Mucosa of descending colon (tissue), 3 donors: ENCODE measurements at regions not wholly inside any gene's neighbourhood (a gene's known extent, or its start where the extent isn't known, plus 50 kb on each side); places are given as distances from the start of the nearest gene placed in this dataset.

ENCODE experiments used
- ATAC-seq: fragments of 200-7000 bp; cut with Tn5 transposase; one replicate; pipeline ENCODE4 v1.9.1; 2020; ENCODE audit warnings: mild to moderate bottlenecking, moderate library complexity
- DNase-seq, 3 donors: peaks; one replicate each; pipeline ENCODE4 v3.0.0-alpha.2; 2020
- H3K36me3 ChIP-seq: fragments of 200-600 bp; one replicate; pipeline ENCODE4 v1.8.0; 2021; ENCODE audit warnings: low read depth, mild to moderate bottlenecking
- H3K4me1 ChIP-seq: fragments of 200-600 bp; one replicate; pipeline ENCODE4 v1.8.0; 2021; ENCODE audit warnings: low read depth, mild to moderate bottlenecking
- H3K4me3 ChIP-seq: fragments of 200-600 bp; one replicate; pipeline ENCODE4 v1.8.0; 2021; ENCODE audit warnings: mild to moderate bottlenecking
- H3K9me3 ChIP-seq: fragments of 200-600 bp; one replicate; pipeline ENCODE4 v1.8.0; 2021; ENCODE audit warnings: mild to moderate bottlenecking
- intact Hi-C, 2 donors: fragments of 100-400 bp; cut with DNase I in 1 of 2; cut with micrococcal nuclease in 1 of 2; formaldehyde crosslinking; loops; one replicate each; pipeline versions ENCODE4 v1.11.0 to v1.11.1; 2022; cut with DNase I, micrococcal nuclease
- TF ChIP-seq, protein P1 (sequence below): fragments of 200-600 bp; IDR thresholded peaks from one replicate; pipeline ENCODE4 v1.8.0; 2022; ENCODE audit warnings: antibody characterized with exemption, mild to moderate bottlenecking
- donor health status: DM: no; HTN: no; CAD: no; lungs with moderate emphysema.
- donor health status: DM: no; HTN: no; CAD: no.
- donor health status: DM: no; HTN: yes; CAD: no.

- ATAC-seq: no peak
- intact Hi-C loops: no loop called here
- no peak for DNase-seq
Measured at GRCh38 chr1:199098468-199098867, 459.6 kb downstream of the PTPRC start.

GRCh38 chr1:199101139-199101538, 462.3 kb downstream of the PTPRC start:
- DNase-seq (no peak), ATAC-seq (no peak)
- Histone ChIP-seq H3K36me3 (no peaks in the 10 kb centered on the region), H3K4me3 (no peak overlapping the region), H3K9me3 (no peaks in the 10 kb centered on the region), H3K4me1 (no peaks in the 10 kb centered on the region)
- intact Hi-C loops: no loop called here
- TF ChIP-seq, protein P1, sequence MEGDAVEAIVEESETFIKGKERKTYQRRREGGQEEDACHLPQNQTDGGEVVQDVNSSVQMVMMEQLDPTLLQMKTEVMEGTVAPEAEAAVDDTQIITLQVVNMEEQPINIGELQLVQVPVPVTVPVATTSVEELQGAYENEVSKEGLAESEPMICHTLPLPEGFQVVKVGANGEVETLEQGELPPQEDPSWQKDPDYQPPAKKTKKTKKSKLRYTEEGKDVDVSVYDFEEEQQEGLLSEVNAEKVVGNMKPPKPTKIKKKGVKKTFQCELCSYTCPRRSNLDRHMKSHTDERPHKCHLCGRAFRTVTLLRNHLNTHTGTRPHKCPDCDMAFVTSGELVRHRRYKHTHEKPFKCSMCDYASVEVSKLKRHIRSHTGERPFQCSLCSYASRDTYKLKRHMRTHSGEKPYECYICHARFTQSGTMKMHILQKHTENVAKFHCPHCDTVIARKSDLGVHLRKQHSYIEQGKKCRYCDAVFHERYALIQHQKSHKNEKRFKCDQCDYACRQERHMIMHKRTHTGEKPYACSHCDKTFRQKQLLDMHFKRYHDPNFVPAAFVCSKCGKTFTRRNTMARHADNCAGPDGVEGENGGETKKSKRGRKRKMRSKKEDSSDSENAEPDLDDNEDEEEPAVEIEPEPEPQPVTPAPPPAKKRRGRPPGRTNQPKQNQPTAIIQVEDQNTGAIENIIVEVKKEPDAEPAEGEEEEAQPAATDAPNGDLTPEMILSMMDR: no peak

More at GRCh38 chr1:199098468-199098867, 459.6 kb downstream of the PTPRC start:
- Histone ChIP-seq H3K4me1 (no peaks in the 10 kb centered on the region), H3K36me3 (no peaks in the 10 kb centered on the region), H3K9me3 (no peaks in the 10 kb centered on the region), H3K4me3 (no peak overlapping the region)
- TF ChIP-seq, protein P1: no peak

- H3K36me3 ChIP-seq: no peaks in the 10 kb centered on the region
- TF ChIP-seq, protein P1: no peak
- intact Hi-C loops: no loop called here
- H3K4me1 ChIP-seq: no peaks in the 10 kb centered on the region
- no peaks in the 10 kb centered on the region for H3K9me3 ChIP-seq
- H3K4me3 ChIP-seq: no peak overlapping the region
- ATAC-seq: no peak
- DNase-seq: no peak
Measured at GRCh38 chr1:199101635-199102034, 462.8 kb downstream of the PTPRC start.

DNA sequence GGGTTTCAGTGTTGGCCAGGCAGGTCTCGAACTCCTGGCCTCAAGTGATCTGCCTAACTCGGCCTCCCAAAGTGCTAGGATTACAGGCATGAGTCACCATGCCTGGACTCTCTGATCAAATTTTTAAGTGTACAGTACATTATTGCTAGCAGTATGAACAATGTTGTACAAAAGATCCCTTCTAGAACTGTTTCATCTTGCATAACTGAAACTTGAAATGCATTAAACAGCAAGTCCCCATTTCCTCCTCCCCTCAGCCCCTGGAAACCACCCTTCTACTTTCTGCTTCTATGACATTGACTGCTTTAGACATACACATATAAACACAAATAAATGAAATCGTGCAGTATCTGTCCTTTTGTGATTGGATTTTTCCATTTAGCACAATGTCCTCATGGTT, 463.4 kb downstream of the PTPRC start:
- ATAC-seq: no peak
- Histone ChIP-seq H3K4me1 (no peaks in the 10 kb centered on the region), H3K9me3 (no peaks in the 10 kb centered on the region), H3K4me3 (no peak overlapping the region), H3K36me3 (no peaks in the 10 kb centered on the region)
- intact Hi-C loops: no loop called here
- TF ChIP-seq, protein P1: no peak
- no peak for DNase-seq

DNA sequence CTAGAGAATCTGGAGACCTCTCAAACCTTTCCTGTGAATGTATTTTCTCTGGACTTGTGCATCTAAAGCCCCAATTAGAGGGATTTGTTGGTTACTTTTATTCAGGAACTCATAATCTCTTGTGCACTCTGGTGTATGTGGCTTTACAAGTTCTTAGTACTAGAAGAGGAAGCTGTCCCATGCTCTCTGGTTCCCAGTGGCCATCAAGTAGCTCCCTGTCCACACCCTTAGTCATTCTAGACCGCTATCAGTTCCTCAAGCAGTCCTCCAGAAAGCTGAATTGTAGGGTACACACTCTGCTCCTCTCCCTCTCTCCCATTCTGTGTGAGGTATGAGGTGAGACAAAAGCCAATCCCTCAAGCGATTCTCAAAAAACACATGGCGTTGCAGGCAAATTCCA, 470.3 kb downstream of the PTPRC start:
- TF ChIP-seq, protein P1: no peak
- intact Hi-C loops: no loop called here
- Histone ChIP-seq H3K4me1 (no peaks in the 10 kb centered on the region), H3K4me3 (no peak overlapping the region), H3K36me3 (no peaks in the 10 kb centered on the region), H3K9me3 (no peaks in the 10 kb centered on the region)
- DNase-seq (no peak), ATAC-seq (no peak)

GRCh38 chr1:199112365-199112764, 473.5 kb downstream of the PTPRC start:
- Histone ChIP-seq H3K4me3 (no peak overlapping the region), H3K4me1 (no peaks in the 10 kb centered on the region), H3K9me3 (no peaks in the 10 kb centered on the region), H3K36me3 (no peaks in the 10 kb centered on the region)
- DNase-seq (no peak), ATAC-seq (no peak)
- TF ChIP-seq, protein P1: no peak
- intact Hi-C loops: loop anchor here in 1 of 2 donors (5.0 kb wide), 1 partner anchor 355 kb away; no protein-coding TSS in a partner anchor
